HEK293 (cell line): ENCODE measurements at regions not wholly inside any gene's neighbourhood (a gene's known extent, or its start where the extent isn't known, plus 50 kb on each side); places are given as distances from the start of the nearest gene placed in this dataset.

Source experiments
- CTCF ChIA-PET: fragments of 350-600 bp; formaldehyde crosslinking; extraction: SDS; loops from one replicate; lab custom pipeline; 2021; ENCODE audit warnings: antibody characterized with exemption; lab: Yijun Ruan, JAX
- POLR2A ChIA-PET: fragments of 300-600 bp; formaldehyde crosslinking; extraction: SDS; loops from one replicate; lab custom pipeline; 2020; ENCODE audit warnings: antibody characterized with exemption, inconsistent platforms; lab: Yijun Ruan, JAX
- H3K27ac ChIP-seq: fragments of 200-500 bp; sonication (Bioruptor generic); 2 replicates; pipeline ENCODE4 v1.5.1; 2014; ENCODE audit warnings: low read depth, low read length, control low read depth, inconsistent platforms; ENCODE audit errors: extremely low read depth
- H3K36me3 ChIP-seq, 2 experiments: fragments of 200-500 bp in 1 of 2; sonication (Bioruptor generic) in 1 of 2; 1 replicate in 1 of 2; 2 replicates in 1 of 2; pipeline ENCODE4 v1.5.1; 2014 to 2017; ENCODE audit warnings: inconsistent platforms in 2 of 2, low read length in 2 of 2; ENCODE audit not compliant: control insufficient read depth in 2 of 2, insufficient read depth in 1 of 2
- H3K4me1 ChIP-seq: fragments of 200-500 bp; sonication (Bioruptor generic); 2 replicates; pipeline ENCODE4 v1.5.1; 2014; ENCODE audit warnings: mild to moderate bottlenecking, low read length, inconsistent platforms; ENCODE audit not compliant: control insufficient read depth, insufficient read depth
- H3K4me3 ChIP-seq: 2 replicates; pipeline ENCODE4 v1.5.1; 2011; ENCODE audit warnings: low read depth, mild to moderate bottlenecking, control low read depth, low read length, moderate library complexity
- H3K9me3 ChIP-seq: fragments of 200-500 bp; sonication (Bioruptor generic); 2 replicates; pipeline ENCODE4 v1.5.1; 2014; ENCODE audit warnings: low read depth, low read length, inconsistent platforms; ENCODE audit not compliant: control insufficient read depth, insufficient read depth
- FEZF1 ChIP-seq: fragments of 450-650 bp; formaldehyde crosslinking; IDR thresholded peaks from 2 replicates; pipeline ENCODE4 v1.5.1; 2016; ENCODE audit warnings: missing biosample characterization, missing genetic modification characterization
- KLF1 ChIP-seq: fragments of 450-650 bp; formaldehyde crosslinking; IDR thresholded peaks from 2 replicates; pipeline ENCODE4 v1.5.1; 2016; ENCODE audit warnings: missing biosample characterization, missing genetic modification characterization
- KLF10 ChIP-seq: fragments of 450-650 bp; IDR thresholded peaks from 2 replicates; pipeline ENCODE4 v1.5.1; 2018; ENCODE audit warnings: missing biosample characterization, mild to moderate bottlenecking, missing genetic modification characterization
- OVOL3 ChIP-seq: fragments of 450-650 bp; formaldehyde crosslinking; IDR thresholded peaks from 2 replicates; pipeline ENCODE4 v1.5.1; 2016; ENCODE audit warnings: missing biosample characterization, missing genetic modification characterization
- ZBTB21 ChIP-seq: fragments of 450-650 bp; formaldehyde crosslinking; IDR thresholded peaks from 2 replicates; pipeline ENCODE4 v1.5.1; 2017; ENCODE audit warnings: missing biosample characterization, missing genetic modification characterization
- ZFP37 ChIP-seq: fragments of 450-650 bp; formaldehyde crosslinking; IDR thresholded peaks from 2 replicates; pipeline ENCODE4 v1.5.1; 2016; ENCODE audit warnings: missing biosample characterization, missing genetic modification characterization
- ZNF10 ChIP-seq: fragments of 450-650 bp; formaldehyde crosslinking; IDR thresholded peaks from 2 replicates; pipeline ENCODE4 v1.5.1; 2017; ENCODE audit warnings: missing biosample characterization, missing genetic modification characterization
- ZNF121 ChIP-seq: fragments of 450-650 bp; formaldehyde crosslinking; IDR thresholded peaks from 2 replicates; pipeline ENCODE4 v1.5.1; 2016; ENCODE audit warnings: missing biosample characterization, missing genetic modification characterization
- ZNF223 ChIP-seq: fragments of 450-650 bp; formaldehyde crosslinking; IDR thresholded peaks from 2 replicates; pipeline ENCODE4 v1.5.1; 2016; ENCODE audit warnings: missing biosample characterization, missing genetic modification characterization
- ZNF266 ChIP-seq: fragments of 450-650 bp; formaldehyde crosslinking; IDR thresholded peaks from 2 replicates; pipeline ENCODE4 v1.5.1; 2016; ENCODE audit warnings: missing biosample characterization, missing genetic modification characterization, low read depth
- ZNF366 ChIP-seq: fragments of 450-650 bp; formaldehyde crosslinking; conservative IDR thresholded peaks from 2 replicates; pipeline ENCODE4 v1.5.1; 2016; ENCODE audit warnings: missing biosample characterization, missing genetic modification characterization
- ZNF37A ChIP-seq: fragments of 450-650 bp; IDR thresholded peaks from 2 replicates; pipeline ENCODE4 v1.5.1; 2018; ENCODE audit warnings: missing biosample characterization, missing genetic modification characterization
- ZNF394 ChIP-seq: fragments of 450-650 bp; formaldehyde crosslinking; IDR thresholded peaks from 2 replicates; pipeline ENCODE4 v1.5.1; 2016; ENCODE audit warnings: missing biosample characterization, missing genetic modification characterization, mild to moderate bottlenecking, moderate library complexity, borderline replicate concordance
- ZNF423 ChIP-seq: fragments of 450-650 bp; formaldehyde crosslinking; IDR thresholded peaks from 2 replicates; pipeline ENCODE4 v1.5.1; 2016; ENCODE audit warnings: missing biosample characterization, missing genetic modification characterization
- ZNF426 ChIP-seq: fragments of 450-650 bp; formaldehyde crosslinking; IDR thresholded peaks from 2 replicates; pipeline ENCODE4 v1.5.1; 2017; ENCODE audit warnings: missing biosample characterization, missing genetic modification characterization, mild to moderate bottlenecking, inconsistent platforms, moderate library complexity
- ZNF518A ChIP-seq: fragments of 450-650 bp; formaldehyde crosslinking; conservative IDR thresholded peaks from 2 replicates; pipeline ENCODE4 v1.5.1; 2016; ENCODE audit warnings: low read depth, missing biosample characterization, missing genetic modification characterization
- ZNF624 ChIP-seq: fragments of 450-650 bp; formaldehyde crosslinking; IDR thresholded peaks from 2 replicates; pipeline ENCODE4 v1.5.1; 2017; ENCODE audit warnings: missing biosample characterization, missing genetic modification characterization
- ZNF658 ChIP-seq: fragments of 450-650 bp; formaldehyde crosslinking; IDR thresholded peaks from 2 replicates; pipeline ENCODE4; 2016; ENCODE audit warnings: missing biosample characterization, missing genetic modification characterization
- ZNF747 ChIP-seq: fragments of 450-650 bp; formaldehyde crosslinking; IDR thresholded peaks from 2 replicates; pipeline ENCODE4 v1.5.1; 2016; ENCODE audit warnings: missing biosample characterization, missing genetic modification characterization
- ZNF792 ChIP-seq: fragments of 450-650 bp; formaldehyde crosslinking; IDR thresholded peaks from 2 replicates; pipeline ENCODE4 v1.5.1; 2016; ENCODE audit warnings: missing biosample characterization, missing genetic modification characterization
- ZSCAN23 ChIP-seq: fragments of 450-650 bp; formaldehyde crosslinking; IDR thresholded peaks from 2 replicates; pipeline ENCODE4 v1.5.1; 2016; ENCODE audit warnings: missing biosample characterization, missing genetic modification characterization
- TF ChIP-seq, protein P1 (sequence below): fragments of 450-650 bp; formaldehyde crosslinking; optimal IDR thresholded peaks from 2 replicates; pipeline ENCODE3; 2016; ENCODE audit warnings: missing biosample characterization, mild to moderate bottlenecking, missing genetic modification characterization
- TF ChIP-seq, protein P2 (sequence below): IDR thresholded peaks from 2 replicates; pipeline ENCODE4 v1.6.1; 2011; ENCODE audit warnings: mild to moderate bottlenecking, low read depth, low read length, borderline replicate concordance
- TF ChIP-seq, protein P3 (sequence below): fragments of 450-650 bp; formaldehyde crosslinking; IDR thresholded peaks from 2 replicates; pipeline ENCODE4 v1.5.1; 2016; ENCODE audit warnings: missing biosample characterization, missing genetic modification characterization

GRCh38 chr11:70820712-70821111 is 422.4 kb downstream of the CTTN start:
- TF ChIP-seq ZNF394 (no peak), ZNF423 (tag by site-specific recombination) (no peak), KLF10 (no peak), KLF1 (no peak), ZNF426 (tag by site-specific recombination) (no peak), ZNF792 (tag by site-specific recombination) (no peak), ZSCAN23 (tag by site-specific recombination) (no peak), ZNF747 (tag by site-specific recombination) (no peak), ZBTB21 (tag by site-specific recombination) (no peak), ZNF366 (tag by site-specific recombination) (no peak), ZNF10 (tag by site-specific recombination) (no peak)
- TF ChIP-seq, protein P1, sequence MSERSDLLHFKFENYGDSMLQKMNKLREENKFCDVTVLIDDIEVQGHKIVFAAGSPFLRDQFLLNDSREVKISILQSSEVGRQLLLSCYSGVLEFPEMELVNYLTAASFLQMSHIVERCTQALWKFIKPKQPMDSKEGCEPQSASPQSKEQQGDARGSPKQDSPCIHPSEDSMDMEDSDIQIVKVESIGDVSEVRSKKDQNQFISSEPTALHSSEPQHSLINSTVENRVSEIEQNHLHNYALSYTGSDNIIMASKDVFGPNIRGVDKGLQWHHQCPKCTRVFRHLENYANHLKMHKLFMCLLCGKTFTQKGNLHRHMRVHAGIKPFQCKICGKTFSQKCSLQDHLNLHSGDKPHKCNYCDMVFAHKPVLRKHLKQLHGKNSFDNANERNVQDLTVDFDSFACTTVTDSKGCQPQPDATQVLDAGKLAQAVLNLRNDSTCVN (tag by site-specific recombination) = no peak
- TF ChIP-seq, protein P2, sequence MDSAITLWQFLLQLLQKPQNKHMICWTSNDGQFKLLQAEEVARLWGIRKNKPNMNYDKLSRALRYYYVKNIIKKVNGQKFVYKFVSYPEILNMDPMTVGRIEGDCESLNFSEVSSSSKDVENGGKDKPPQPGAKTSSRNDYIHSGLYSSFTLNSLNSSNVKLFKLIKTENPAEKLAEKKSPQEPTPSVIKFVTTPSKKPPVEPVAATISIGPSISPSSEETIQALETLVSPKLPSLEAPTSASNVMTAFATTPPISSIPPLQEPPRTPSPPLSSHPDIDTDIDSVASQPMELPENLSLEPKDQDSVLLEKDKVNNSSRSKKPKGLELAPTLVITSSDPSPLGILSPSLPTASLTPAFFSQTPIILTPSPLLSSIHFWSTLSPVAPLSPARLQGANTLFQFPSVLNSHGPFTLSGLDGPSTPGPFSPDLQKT = no peak
- TF ChIP-seq, protein P3, sequence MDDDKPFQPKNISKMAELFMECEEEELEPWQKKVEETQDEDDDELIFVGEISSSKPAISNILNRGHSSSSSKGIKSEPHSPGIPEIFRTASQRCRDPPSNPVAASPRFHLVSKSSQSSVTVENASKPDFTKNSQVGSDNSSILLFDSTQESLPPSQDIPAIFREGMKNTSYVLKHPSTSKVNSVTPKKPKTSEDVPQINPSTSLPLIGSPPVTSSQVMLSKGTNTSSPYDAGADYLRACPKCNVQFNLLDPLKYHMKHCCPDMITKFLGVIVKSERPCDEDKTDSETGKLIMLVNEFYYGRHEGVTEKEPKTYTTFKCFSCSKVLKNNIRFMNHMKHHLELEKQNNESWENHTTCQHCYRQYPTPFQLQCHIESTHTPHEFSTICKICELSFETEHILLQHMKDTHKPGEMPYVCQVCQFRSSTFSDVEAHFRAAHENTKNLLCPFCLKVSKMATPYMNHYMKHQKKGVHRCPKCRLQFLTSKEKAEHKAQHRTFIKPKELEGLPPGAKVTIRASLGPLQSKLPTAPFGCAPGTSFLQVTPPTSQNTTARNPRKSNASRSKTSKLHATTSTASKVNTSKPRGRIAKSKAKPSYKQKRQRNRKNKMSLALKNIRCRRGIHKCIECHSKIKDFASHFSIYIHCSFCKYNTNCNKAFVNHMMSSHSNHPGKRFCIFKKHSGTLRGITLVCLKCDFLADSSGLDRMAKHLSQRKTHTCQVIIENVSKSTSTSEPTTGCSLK (tag by site-specific recombination) = no peak
- H3K27ac ChIP-seq = no peak overlapping the region
- CTCF ChIA-PET = no interaction called here

DNA sequence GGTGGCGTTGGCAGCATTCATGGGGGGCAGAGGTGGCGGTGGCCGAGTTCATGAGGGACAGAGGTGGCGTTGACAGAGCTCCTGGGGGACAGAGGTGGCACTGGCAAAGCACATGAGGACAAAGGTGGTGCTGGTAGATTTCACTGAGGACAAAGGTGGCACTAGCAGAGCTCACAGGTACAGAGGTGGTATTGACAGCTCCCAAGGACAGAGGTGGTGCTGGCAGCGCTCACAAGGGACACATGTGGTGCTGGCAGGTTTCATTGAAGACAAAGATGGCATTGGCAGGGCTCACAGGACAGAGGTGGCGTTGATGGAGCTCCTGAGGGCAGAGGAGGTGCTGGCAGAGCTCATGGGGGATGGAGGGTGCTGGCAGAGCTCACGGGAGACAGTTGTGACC is 425.4 kb downstream of the CTTN start:
- H3K4me1 ChIP-seq = no peaks in the 10 kb centered on the region
- POLR2A ChIA-PET = no interaction called here
- no peak overlapping the region for H3K27ac ChIP-seq
- no peak overlapping the region for H3K4me3 ChIP-seq
- TF ChIP-seq ZFP37 (tag by site-specific recombination) (no peak), ZNF223 (tag by site-specific recombination) (0 out of 2 replicates have a peak, but pooled peaks have one; percentile 53)
- no peaks in the 10 kb centered on the region for H3K9me3 ChIP-seq
- no peaks in the 10 kb centered on the region for H3K36me3 ChIP-seq
- CTCF ChIA-PET = no interaction called here

More at GRCh38 chr11:70820712-70821111, 422.4 kb downstream of the CTTN start:
- H3K36me3 ChIP-seq = no peaks in the 10 kb centered on the region
- H3K9me3 ChIP-seq = no peaks in the 10 kb centered on the region
- no peak overlapping the region for H3K4me3 ChIP-seq
- POLR2A ChIA-PET = no interaction called here
- H3K4me1 ChIP-seq = no peaks in the 10 kb centered on the region

DNA sequence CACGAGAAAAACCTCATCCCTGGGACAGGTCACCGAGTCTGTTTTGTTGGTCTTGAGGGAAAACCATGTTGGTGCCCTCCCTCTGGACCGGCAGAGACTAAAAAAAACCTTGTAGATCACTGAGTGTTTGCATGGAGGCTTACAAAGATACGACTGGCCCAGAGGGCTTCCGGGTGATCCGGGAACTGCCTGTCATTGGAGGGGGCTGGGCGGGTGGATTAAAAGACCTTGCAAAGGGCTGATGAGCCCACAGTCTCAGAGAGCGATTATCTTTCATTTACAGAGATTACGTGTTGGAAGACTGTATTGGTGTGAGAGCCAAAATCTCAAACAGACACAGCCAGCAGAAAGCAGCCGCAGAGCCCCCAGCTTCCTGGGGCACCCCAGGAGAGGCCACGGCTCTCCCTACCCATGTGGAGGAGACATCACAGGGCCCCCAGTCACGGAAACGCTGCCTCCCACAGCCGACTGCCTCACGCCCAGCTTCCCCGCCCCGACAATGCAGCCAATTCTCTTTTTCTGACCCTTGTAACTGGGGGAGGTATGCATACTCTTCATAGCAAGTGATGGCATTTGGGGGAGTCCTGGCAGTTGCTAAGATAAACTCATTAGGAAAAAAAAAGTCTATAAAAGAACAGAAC is 426.4 kb downstream of the CTTN start:
- POLR2A ChIA-PET = no interaction called here
- H3K4me1 ChIP-seq = no peaks in the 10 kb centered on the region
- CTCF ChIA-PET = interaction anchor here (0.6 to 3.4 kb wide), 2 partner anchors 10 to 242 kb away, joined by 3 to 15 read pairs; no protein-coding TSS in a partner anchor
- no peak for TF ChIP-seq ZNF518A (tag by site-specific recombination)
- no peak for TF ChIP-seq ZBTB21 (tag by site-specific recombination)
- TF ChIP-seq FEZF1 (tag by site-specific recombination) = no peak
- TF ChIP-seq OVOL3 = no peak
- TF ChIP-seq ZNF624 (tag by site-specific recombination) = no peak
- no peak for TF ChIP-seq ZNF121 (tag by site-specific recombination)
- no peak for TF ChIP-seq ZNF266 (tag by site-specific recombination)
- TF ChIP-seq ZNF37A (tag by site-specific recombination) = no peak
- no peak for TF ChIP-seq ZNF658
- TF ChIP-seq KLF10 = no peak

More for the DNA sequence above, 426.4 kb downstream of the CTTN start:
- H3K4me3 ChIP-seq = no peak overlapping the region
- H3K9me3 ChIP-seq = no peaks in the 10 kb centered on the region
- H3K36me3 ChIP-seq = no peaks in the 10 kb centered on the region
- no peak overlapping the region for H3K27ac ChIP-seq
